ENCODE measurements at regions not wholly inside any gene's neighbourhood (a gene's known extent, or its start where the extent isn't known, plus 50 kb on each side); places are given as distances from the start of the nearest gene placed in this dataset.

DNA sequence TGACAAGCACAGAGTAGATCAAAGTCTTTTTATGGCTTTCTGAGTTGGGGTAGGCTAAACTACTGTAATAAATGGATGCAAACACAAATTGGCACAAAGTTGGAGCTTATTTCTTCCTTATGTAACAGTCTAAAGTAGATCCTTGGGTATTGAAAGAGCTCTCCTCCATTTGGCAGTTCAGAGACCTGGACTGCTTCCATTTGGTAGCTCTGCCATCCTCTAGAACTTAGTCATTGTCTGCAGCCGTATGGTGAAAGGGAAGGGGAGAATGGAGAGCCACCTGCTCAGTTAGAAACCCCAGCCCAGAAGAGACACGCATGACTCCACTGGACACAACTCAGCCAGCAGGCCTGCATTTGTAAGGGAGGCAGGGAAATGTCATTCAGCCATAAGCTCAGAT is 345.0 kb downstream of the DMAC1 start:
- intact Hi-C loops (cut with DNase I), result loop anchor here in 1 of 10 donors (5.0 kb wide), 1 partner anchor 38 kb away; no protein-coding TSS in a partner anchor
- Histone ChIP-seq H3K27ac (no peak overlapping the region), H3K4me1 (peaks cover 0 to 9% (median 0%) of the 10 kb centered on the region in 12 donors), H3K4me3 (no peak overlapping the region), H3K27me3 (no peaks in the 10 kb centered on the region), H3K36me3 (no peaks in the 10 kb centered on the region), H3K9me3 (no peaks in the 10 kb centered on the region)
- TF ChIP-seq, protein P1, sequence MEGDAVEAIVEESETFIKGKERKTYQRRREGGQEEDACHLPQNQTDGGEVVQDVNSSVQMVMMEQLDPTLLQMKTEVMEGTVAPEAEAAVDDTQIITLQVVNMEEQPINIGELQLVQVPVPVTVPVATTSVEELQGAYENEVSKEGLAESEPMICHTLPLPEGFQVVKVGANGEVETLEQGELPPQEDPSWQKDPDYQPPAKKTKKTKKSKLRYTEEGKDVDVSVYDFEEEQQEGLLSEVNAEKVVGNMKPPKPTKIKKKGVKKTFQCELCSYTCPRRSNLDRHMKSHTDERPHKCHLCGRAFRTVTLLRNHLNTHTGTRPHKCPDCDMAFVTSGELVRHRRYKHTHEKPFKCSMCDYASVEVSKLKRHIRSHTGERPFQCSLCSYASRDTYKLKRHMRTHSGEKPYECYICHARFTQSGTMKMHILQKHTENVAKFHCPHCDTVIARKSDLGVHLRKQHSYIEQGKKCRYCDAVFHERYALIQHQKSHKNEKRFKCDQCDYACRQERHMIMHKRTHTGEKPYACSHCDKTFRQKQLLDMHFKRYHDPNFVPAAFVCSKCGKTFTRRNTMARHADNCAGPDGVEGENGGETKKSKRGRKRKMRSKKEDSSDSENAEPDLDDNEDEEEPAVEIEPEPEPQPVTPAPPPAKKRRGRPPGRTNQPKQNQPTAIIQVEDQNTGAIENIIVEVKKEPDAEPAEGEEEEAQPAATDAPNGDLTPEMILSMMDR (IDR thresholded peaks at IDR 0.05), result no peak
- no peak for TF ChIP-seq POLR2A (IDR thresholded peaks at IDR 0.05)
- 83 to 96% (median 87%) methylated on average over 2 of the region's 2 CpGs for WGBS, 4 donors
- ATAC-seq (no peak), DNase-seq (no peak)

DNA sequence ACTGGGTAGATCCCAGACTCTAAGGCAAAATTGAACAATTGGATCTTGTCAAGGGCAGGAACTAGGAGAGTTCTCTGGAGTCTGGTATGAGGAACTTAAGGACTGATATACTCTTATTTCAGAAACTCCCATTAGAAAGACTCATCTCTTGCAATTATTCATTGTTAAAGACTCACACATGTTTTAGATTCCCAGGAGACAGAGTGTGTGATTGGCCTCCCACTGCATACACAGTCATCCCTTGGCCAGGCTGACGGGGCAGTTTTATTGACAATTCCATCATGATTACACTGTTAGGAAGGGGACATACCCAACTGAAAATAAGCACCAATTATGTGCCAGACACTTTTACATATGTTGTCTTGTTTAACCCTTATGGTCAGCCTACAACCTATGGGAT is 347.2 kb downstream of the DMAC1 start:
- Histone ChIP-seq H3K9me3 (no peaks in the 10 kb centered on the region), H3K27me3 (no peaks in the 10 kb centered on the region), H3K4me1 (peaks cover 0 to 9% (median 0%) of the 10 kb centered on the region in 12 donors), H3K27ac (no peak overlapping the region), H3K36me3 (no peaks in the 10 kb centered on the region), H3K4me3 (no peak overlapping the region)
- WGBS, 4 donors, result 0 to 5% (median 0%) methylated on average over 1 of the region's 1 CpG
- intact Hi-C loops (cut with DNase I), result no loop called here
- ATAC-seq (peak in 3 of 4 donors; percentile 15 to 72 (median 56)), DNase-seq (peak in 1 of 5 donors; percentile 26)
- TF ChIP-seq POLR2A (IDR thresholded peaks at IDR 0.05), result no peak
- TF ChIP-seq, protein P1 (IDR thresholded peaks at IDR 0.05), result no peak

DNA sequence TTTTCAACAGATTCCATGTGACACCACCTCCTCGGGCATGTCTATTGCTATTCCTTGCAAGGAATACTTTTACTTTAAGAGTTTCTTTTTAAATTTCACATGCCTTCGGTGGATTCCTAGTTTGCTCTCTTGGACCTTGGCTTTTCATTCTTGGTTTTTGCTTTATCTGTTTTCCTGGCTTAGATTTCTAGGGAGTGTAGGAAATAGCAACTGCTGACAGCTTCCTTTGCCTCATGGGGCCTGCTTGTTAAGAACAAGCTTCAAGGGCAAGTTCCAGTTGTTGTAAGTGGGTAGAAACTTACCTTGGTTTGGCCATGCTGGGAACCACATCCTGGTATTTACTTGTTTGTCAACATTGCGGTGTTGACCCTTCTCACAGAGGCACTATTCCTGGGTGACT is 348.5 kb downstream of the DMAC1 start:
- H3K27me3 ChIP-seq, result no peaks in the 10 kb centered on the region
- intact Hi-C loops (cut with DNase I), result no loop called here
- no peak overlapping the region for H3K27ac ChIP-seq
- no peaks in the 10 kb centered on the region for H3K9me3 ChIP-seq
- no peak for TF ChIP-seq POLR2A (IDR thresholded peaks at IDR 0.05)
- TF ChIP-seq, protein P1 (IDR thresholded peaks at IDR 0.05), result no peak
- DNase-seq (no peak), ATAC-seq (peak in 1 of 4 donors; percentile 54)
- no peaks in the 10 kb centered on the region for H3K36me3 ChIP-seq
- H3K4me1 ChIP-seq, result peaks cover 0 to 9% (median 0%) of the 10 kb centered on the region in 12 donors
- WGBS, 4 donors, result 61 to 70% (median 63%) methylated on average over 3 of the region's 3 CpGs
- no peak overlapping the region for H3K4me3 ChIP-seq

DNA sequence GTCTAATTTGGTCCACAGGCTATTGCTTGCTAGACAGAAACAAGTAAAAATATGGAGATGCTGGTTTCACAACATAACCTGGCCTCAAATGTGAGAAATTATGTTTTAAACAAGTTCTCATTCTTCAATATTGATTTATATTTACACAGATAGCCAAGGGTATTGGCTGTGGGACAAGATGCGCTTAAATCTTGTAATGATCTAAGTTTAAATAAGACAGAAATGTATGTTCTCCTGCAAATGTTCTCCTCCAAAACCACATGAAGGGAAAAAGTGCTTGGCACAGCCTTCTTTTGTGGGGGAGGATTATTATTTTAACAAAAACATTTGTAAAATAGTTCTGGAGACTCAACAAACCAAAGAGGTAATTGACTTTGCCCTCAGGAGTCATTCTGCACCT is 356.0 kb downstream of the DMAC1 start:
- intact Hi-C loops (cut with DNase I), result no loop called here
- no peaks in the 10 kb centered on the region for H3K4me1 ChIP-seq
- no peak overlapping the region for H3K27ac ChIP-seq
- 95 to 100% (median 98%) methylated on average over 1 of the region's 1 CpG for WGBS, 4 donors
- TF ChIP-seq, protein P1 (IDR thresholded peaks at IDR 0.05), result no peak
- no peak for TF ChIP-seq POLR2A (IDR thresholded peaks at IDR 0.05)
- no peak overlapping the region for H3K4me3 ChIP-seq
- DNase-seq (no peak), ATAC-seq (no peak)
- no peaks in the 10 kb centered on the region for H3K36me3 ChIP-seq
- H3K27me3 ChIP-seq, result no peaks in the 10 kb centered on the region
- H3K9me3 ChIP-seq, result no peaks in the 10 kb centered on the region

All from heart left ventricle (tissue), 16 donors.